PFSK-1 (cell line): ENCODE measurements at regions not wholly inside any gene's neighbourhood (a gene's known extent, or its start where the extent isn't known, plus 50 kb on each side); places are given as distances from the start of the nearest gene placed in this dataset.

ENCODE experiments used
- FOXP2 ChIP-seq: optimal IDR thresholded peaks from 2 replicates; pipeline ENCODE3; 2011; ENCODE audit warnings: borderline replicate concordance, control low read depth, inconsistent platforms; ENCODE audit not compliant: insufficient read depth; ENCODE audit errors: extremely low read length, extremely low read depth
- POLR2AphosphoS5 ChIP-seq: IDR thresholded peaks from 2 replicates; pipeline ENCODE4 v1.6.1; 2012; ENCODE audit warnings: low read depth, mild to moderate bottlenecking, control low read depth, low read length, moderate library complexity
- SIN3A ChIP-seq: IDR thresholded peaks from 2 replicates; pipeline ENCODE4 v1.6.1; 2012; ENCODE audit warnings: mild to moderate bottlenecking, low read length, moderate library complexity, borderline replicate concordance; ENCODE audit not compliant: insufficient read depth
- TAF1 ChIP-seq: IDR thresholded peaks from 2 replicates; pipeline ENCODE4 v1.6.1; 2012; ENCODE audit warnings: low read length, control low read depth, borderline replicate concordance; ENCODE audit not compliant: insufficient read depth
- TF ChIP-seq, protein P1 (sequence below), 2 experiments: IDR thresholded peaks; 2 replicates each; pipeline versions ENCODE4 v1.6.1 to v1.8.0; 2011 to 2012; ENCODE audit warnings: low read depth in 2 of 2, low read length in 2 of 2, control low read depth in 1 of 2, inconsistent platforms in 1 of 2, mild to moderate bottlenecking in 1 of 2, moderate library complexity in 1 of 2; ENCODE audit not compliant: insufficient read depth in 1 of 2

GRCh38 chr9:2420543-2420942 is 201.0 kb upstream of the VLDLR start:
- TF ChIP-seq POLR2AphosphoS5 (no peak), SIN3A (no peak), TAF1 (no peak), FOXP2 (no peak)
- TF ChIP-seq, protein P1, sequence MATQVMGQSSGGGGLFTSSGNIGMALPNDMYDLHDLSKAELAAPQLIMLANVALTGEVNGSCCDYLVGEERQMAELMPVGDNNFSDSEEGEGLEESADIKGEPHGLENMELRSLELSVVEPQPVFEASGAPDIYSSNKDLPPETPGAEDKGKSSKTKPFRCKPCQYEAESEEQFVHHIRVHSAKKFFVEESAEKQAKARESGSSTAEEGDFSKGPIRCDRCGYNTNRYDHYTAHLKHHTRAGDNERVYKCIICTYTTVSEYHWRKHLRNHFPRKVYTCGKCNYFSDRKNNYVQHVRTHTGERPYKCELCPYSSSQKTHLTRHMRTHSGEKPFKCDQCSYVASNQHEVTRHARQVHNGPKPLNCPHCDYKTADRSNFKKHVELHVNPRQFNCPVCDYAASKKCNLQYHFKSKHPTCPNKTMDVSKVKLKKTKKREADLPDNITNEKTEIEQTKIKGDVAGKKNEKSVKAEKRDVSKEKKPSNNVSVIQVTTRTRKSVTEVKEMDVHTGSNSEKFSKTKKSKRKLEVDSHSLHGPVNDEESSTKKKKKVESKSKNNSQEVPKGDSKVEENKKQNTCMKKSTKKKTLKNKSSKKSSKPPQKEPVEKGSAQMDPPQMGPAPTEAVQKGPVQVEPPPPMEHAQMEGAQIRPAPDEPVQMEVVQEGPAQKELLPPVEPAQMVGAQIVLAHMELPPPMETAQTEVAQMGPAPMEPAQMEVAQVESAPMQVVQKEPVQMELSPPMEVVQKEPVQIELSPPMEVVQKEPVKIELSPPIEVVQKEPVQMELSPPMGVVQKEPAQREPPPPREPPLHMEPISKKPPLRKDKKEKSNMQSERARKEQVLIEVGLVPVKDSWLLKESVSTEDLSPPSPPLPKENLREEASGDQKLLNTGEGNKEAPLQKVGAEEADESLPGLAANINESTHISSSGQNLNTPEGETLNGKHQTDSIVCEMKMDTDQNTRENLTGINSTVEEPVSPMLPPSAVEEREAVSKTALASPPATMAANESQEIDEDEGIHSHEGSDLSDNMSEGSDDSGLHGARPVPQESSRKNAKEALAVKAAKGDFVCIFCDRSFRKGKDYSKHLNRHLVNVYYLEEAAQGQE (IDR thresholded peaks at IDR 0.05; ENCODE audit: insufficient read depth in 1 of 2, low read depth in 2 of 2, low read length in 2 of 2) = no peak
